T-helper 2 cell treated with Interferon-gamma antibody and Interleukin-4, amounts not matched to agents 5 μg/mL and 100 μg/mL, for 36 hours (primary cell): ENCODE measurements at regions not wholly inside any gene's neighbourhood (a gene's known extent, or its start where the extent isn't known, plus 50 kb on each side); places are given as distances from the start of the nearest gene placed in this dataset.

Experiments
- DNase-seq: peaks from one replicate; pipeline ENCODE4 v3.0.0; 2021; ENCODE audit warnings: low spot score
- H3K27ac Mint-ChIP-seq: one replicate; pipeline ENCODE4 v1.8.0; 2021; ENCODE audit warnings: mild to moderate bottlenecking, mixed read lengths
- H3K27me3 Mint-ChIP-seq: one replicate; pipeline ENCODE4 v1.8.0; 2021; ENCODE audit warnings: low read depth, mixed read lengths
- H3K36me3 Mint-ChIP-seq: one replicate; pipeline ENCODE4 v1.8.0; 2021; ENCODE audit warnings: low read depth, mixed read lengths
- H3K4me1 Mint-ChIP-seq: one replicate; pipeline ENCODE4 v1.8.0; 2021; ENCODE audit warnings: low read depth, mixed read lengths
- H3K4me3 Mint-ChIP-seq: one replicate; pipeline ENCODE4 v1.8.0; 2022; ENCODE audit warnings: mild to moderate bottlenecking, moderate library complexity, mixed read lengths
- H3K9me3 Mint-ChIP-seq: one replicate; pipeline ENCODE4 v1.8.0; 2021; ENCODE audit warnings: mixed read lengths

DNA sequence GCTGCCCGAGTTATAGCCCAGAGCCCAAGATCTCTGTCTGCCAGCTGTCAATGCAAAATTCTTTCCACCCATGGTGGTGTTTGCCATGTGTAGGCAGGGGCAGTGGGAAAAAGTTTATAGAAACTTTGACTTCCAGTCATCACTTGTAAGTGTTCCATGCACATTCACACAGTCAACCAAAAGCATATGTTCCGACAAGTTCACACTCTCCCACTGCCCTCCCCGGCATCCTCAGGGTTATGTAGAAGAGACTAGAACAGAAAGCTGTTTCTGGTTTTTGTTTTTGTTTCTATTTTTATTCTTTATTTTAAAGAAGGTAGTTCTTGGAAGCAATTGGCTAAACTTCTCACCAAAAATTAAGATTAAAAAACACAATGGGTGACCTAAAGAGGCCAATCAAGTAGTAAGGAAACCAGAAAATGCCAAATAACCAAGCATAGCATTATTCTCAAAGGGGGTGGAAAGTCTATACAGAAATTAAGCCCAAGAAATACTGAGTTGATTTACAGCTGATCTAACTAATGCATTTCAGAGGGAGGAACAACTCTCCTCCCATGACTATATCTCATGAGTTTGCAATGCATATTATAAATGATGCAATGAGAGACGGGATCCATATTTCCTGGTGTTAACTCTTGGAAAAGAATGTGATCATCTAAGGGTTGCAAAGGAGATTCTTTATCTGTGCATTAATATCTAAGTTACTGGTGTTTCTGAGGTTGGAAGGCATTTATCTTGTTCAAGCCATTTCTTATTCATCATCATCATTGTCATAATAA lies 91.5 kb upstream of the ETS2 start:
- Mint-ChIP-seq H3K9me3 (no peaks in the 10 kb centered on the region), H3K27ac (no peak overlapping the region), H3K36me3 (no peaks in the 10 kb centered on the region), H3K4me1 (no peaks in the 10 kb centered on the region), H3K4me3 (no peak overlapping the region), H3K27me3 (peaks cover 20% of the 10 kb centered on the region)
- no peak for DNase-seq

DNA sequence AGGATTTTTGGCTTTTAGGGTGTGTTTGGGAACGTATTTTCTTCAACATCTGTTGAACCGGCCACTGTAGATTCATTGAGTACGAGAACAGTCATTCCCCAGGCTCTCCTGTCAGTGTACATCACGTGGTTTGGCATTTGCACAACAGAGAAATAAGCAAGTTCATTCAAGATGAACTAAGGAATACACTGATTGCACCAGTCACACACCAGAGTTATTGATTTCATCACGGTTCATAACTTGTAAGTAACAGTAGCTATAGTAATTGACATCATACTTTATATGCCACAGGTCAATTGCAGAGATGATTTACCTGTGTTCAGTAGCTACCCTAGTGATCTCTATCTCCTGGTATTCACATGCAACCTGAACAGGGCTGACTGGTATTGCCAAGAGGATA lies 90.7 kb upstream of the ETS2 start:
- no peaks in the 10 kb centered on the region for H3K9me3 Mint-ChIP-seq
- no peak overlapping the region for H3K27ac Mint-ChIP-seq
- H3K27me3 Mint-ChIP-seq, result peaks cover 15% of the 10 kb centered on the region
- no peak for DNase-seq
- H3K4me3 Mint-ChIP-seq, result no peak overlapping the region
- H3K4me1 Mint-ChIP-seq, result no peaks in the 10 kb centered on the region
- no peaks in the 10 kb centered on the region for H3K36me3 Mint-ChIP-seq

DNA sequence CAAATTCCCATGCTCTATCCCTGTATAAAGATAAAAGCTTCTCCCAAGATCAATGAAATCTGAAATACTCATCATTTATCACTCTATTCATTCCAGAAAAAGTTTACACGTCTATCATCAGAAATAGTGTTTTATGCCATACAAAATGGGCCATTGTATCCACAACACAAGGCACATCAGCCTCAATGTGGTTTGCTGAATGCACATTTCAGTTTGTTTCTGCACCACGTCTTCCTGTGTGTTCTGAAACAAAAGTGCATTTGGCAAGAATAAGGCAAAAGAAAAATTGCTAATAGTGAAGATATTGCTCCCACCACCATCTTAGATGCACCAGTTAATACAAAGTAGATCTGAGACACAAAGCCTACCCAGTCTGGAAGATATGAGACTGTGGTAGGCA lies 89.6 kb upstream of the ETS2 start:
- Mint-ChIP-seq H3K36me3 (no peaks in the 10 kb centered on the region), H3K27ac (no peak overlapping the region), H3K27me3 (peaks cover 14% of the 10 kb centered on the region), H3K9me3 (no peaks in the 10 kb centered on the region), H3K4me3 (no peak overlapping the region), H3K4me1 (no peaks in the 10 kb centered on the region)
- DNase-seq, result no peak

DNA sequence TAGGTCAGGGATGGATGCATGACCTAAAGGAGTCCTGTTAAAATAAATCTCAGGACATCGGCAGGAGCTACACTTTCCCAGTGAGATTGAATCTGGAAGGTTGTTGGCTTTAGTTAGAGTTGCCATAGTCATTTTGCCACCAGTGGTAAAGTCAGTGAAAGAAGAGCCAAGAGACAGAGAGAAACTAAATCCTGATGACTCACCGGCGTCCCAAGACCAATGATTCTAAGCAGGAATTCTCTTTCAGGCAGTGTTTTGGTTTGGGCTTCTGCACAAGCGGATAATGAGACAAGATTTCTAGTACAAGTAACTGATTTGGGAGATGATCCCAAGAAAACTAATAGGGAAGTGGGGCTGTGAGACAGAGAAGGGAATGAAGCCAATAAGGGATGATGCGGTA lies 88.8 kb upstream of the ETS2 start:
- Mint-ChIP-seq H3K9me3 (no peaks in the 10 kb centered on the region), H3K27ac (no peak overlapping the region), H3K4me3 (no peak overlapping the region), H3K27me3 (peaks cover 12% of the 10 kb centered on the region), H3K4me1 (no peaks in the 10 kb centered on the region), H3K36me3 (no peaks in the 10 kb centered on the region)
- DNase-seq, result no peak

DNA sequence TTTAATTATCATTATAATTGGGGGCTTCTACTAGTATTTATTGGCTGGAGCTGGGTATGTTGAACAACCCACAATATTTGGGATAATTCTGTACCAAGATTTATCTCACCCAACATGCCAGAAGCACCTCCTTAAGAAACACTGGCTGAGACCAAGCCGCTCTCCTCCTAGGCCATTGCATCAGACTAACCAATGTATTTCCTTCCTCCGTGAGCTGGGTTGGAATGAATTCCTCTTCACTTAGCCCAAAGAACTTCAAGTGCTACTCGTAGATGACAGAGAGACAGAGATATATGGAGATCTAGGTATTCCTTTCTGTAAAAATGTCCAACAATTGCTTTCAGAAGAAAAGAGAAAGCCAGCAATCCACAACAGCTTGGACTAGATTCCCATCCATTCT lies 87.2 kb upstream of the ETS2 start:
- H3K27ac Mint-ChIP-seq, result no peak overlapping the region
- no peak for DNase-seq
- no peaks in the 10 kb centered on the region for H3K9me3 Mint-ChIP-seq
- no peaks in the 10 kb centered on the region for H3K36me3 Mint-ChIP-seq
- no peak overlapping the region for H3K4me3 Mint-ChIP-seq
- no peaks in the 10 kb centered on the region for H3K4me1 Mint-ChIP-seq
- H3K27me3 Mint-ChIP-seq, result peaks cover 10% of the 10 kb centered on the region

DNA sequence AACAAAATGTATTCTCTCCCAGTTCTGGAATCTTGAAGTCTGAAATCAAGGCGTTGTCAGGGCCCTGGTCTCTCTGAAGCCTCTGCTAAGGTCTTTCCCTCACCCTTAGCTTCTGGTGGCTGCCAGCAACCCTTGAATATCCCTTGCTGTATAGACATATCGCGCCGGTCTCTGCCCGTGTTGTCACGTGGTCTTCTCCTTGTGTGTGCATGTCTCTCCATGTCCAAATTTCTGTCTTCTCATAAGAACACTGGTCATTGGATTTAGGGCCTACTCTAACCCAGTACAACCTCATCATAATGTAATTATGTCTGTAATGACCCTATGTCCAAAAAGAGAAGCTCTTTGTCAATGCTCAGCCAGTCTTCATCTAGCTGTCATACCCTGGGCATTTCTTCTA lies 85.7 kb upstream of the ETS2 start:
- H3K4me3 Mint-ChIP-seq, result no peak overlapping the region
- peaks cover 5% of the 10 kb centered on the region for H3K9me3 Mint-ChIP-seq
- no peak overlapping the region for H3K27ac Mint-ChIP-seq
- H3K4me1 Mint-ChIP-seq, result no peaks in the 10 kb centered on the region
- H3K36me3 Mint-ChIP-seq, result no peaks in the 10 kb centered on the region
- DNase-seq, result no peak
- peaks cover 3% of the 10 kb centered on the region for H3K27me3 Mint-ChIP-seq

DNA sequence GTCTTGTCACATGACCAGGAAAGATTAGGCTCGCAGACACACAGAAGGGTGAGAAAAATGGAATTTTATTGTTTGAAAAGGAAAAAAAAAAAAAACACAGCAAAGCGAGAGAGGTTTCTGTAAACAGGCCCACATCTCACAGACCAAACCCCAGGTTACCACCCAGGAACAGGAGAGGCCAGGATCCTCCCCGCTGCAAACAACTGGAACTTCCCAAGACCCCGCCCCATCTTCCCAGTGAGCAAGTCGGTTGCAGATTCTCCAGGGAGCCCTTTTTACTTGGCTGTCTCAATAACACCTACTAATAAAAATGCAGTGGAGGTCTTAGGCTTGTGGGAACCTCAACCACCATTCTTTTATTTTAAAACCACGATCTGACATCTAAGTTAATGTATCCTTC lies 84.7 kb upstream of the ETS2 start:
- no peak for DNase-seq
- H3K27ac Mint-ChIP-seq, result no peak overlapping the region
- no peak overlapping the region for H3K4me3 Mint-ChIP-seq
- H3K4me1 Mint-ChIP-seq, result no peaks in the 10 kb centered on the region
- H3K9me3 Mint-ChIP-seq, result peaks cover 5% of the 10 kb centered on the region
- peaks cover 3% of the 10 kb centered on the region for H3K27me3 Mint-ChIP-seq
- H3K36me3 Mint-ChIP-seq, result no peaks in the 10 kb centered on the region

DNA sequence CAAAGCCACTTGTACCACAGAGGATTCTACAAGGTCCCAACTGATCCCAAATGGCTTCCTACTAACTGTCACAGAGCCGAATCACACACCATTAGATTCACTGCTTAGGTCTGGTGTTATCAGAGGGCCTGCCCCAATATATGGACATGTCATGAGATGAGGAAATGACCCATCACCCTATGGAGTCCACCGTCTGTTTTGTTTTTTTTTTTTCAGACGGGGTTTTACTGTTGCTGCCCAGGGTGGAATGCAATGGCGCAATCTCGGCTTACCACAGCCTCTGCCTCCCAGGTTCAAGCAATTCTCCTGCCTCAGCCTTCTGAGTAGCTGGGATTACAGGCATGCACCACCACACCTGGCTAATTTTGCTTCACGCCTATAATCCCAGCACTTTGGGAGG lies 83.8 kb upstream of the ETS2 start:
- Mint-ChIP-seq H3K9me3 (peaks cover 5% of the 10 kb centered on the region), H3K4me1 (no peaks in the 10 kb centered on the region), H3K27me3 (peaks cover 3% of the 10 kb centered on the region), H3K36me3 (no peaks in the 10 kb centered on the region), H3K4me3 (no peak overlapping the region), H3K27ac (no peak overlapping the region)
- no peak for DNase-seq

DNA sequence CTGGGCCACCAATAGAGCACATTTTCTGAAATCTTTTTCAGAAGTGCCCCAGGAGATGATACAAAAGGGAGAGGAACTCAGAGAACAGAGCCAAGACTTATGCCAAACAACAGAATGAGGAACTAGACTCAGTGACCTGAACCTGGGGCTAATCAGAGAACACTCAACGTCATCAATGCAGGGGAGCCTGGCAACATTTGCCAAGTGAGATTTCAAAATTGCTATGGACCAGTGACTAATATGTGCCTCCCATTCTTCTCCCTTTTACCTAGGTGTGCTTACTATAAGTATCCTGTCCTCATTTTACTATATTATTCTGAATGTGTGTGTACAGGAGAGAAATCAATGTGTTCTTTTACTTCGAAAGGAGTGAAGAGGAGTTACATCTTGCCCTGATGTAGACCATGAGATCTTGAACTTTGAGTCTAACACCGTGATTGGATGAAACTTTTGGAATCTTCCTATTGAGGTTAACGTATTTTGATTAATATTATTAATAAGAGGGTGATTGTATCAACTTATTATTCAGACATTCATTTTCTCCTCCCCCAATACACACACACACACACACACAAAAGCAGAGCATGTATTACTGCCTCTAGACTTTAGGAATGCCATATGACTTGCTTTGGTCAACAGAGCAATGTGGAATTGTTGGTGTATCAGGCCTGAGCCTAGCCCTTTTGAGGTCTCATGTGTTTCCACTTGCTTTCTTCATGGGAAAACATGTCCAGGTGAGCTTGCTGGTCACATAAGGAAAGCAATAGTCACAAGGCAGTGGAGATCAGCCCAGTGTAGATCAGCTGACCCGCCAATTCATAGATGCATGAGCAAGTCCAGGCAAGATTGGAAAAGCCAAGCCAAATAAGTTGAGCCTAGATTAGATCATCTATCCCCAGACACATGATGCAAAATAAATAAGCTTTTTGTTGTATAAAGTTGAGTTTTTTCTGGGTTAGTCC lies 80.3 kb upstream of the ETS2 start:
- Mint-ChIP-seq H3K36me3 (no peaks in the 10 kb centered on the region), H3K27me3 (peaks cover 6% of the 10 kb centered on the region), H3K4me1 (peaks cover 6% of the 10 kb centered on the region), H3K4me3 (no peak overlapping the region), H3K27ac (no peak overlapping the region), H3K9me3 (peaks cover 5% of the 10 kb centered on the region)
- DNase-seq, result no peak

DNA sequence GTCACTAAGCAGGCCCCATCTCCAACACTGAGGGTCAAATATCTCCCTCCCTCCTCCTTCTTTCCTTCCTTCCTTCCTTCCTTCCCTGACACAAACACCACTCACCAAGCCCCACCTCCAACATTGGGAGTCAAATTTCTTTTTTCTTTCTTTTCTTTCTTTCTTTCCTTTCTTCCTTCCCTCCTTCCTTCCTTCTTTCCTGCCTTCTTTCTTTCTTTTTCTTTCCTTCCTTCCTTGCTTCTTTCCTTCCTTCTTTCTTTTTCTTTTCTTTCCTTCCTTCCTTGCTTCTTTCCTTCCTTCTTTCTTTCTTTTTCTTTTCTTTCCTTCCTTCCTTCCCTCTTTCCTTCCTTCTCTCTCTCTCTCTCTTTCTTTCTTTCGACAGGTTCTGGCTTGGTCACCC lies 79.2 kb upstream of the ETS2 start:
- Mint-ChIP-seq H3K27me3 (peaks cover 6% of the 10 kb centered on the region), H3K4me3 (no peak overlapping the region), H3K36me3 (no peaks in the 10 kb centered on the region), H3K27ac (no peak overlapping the region), H3K9me3 (peaks cover 5% of the 10 kb centered on the region), H3K4me1 (peaks cover 6% of the 10 kb centered on the region)
- DNase-seq, result no peak

DNA sequence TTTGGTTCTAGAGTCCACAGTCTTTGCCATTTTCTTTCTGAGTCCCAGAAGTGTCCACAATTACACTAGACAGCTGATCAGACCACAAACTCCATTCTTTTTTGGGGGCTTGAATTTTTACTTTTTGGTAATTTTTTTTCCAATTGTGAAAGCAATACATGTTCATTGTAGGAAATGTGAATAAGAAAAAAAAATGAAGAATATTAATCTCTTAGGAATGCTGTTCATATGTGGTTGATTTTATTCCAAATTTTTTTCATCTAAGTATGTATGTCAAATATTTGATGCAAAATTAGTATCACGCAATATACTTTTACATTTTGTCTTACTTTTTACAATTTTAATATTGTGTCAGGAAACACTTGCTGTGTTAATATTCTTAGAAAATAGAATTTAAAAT lies 76.4 kb upstream of the ETS2 start:
- no peak overlapping the region for H3K27ac Mint-ChIP-seq
- no peak for DNase-seq
- H3K4me3 Mint-ChIP-seq, result no peak overlapping the region
- peaks cover 11% of the 10 kb centered on the region for H3K4me1 Mint-ChIP-seq
- peaks cover 2% of the 10 kb centered on the region for H3K36me3 Mint-ChIP-seq
- peaks cover 9% of the 10 kb centered on the region for H3K27me3 Mint-ChIP-seq
- H3K9me3 Mint-ChIP-seq, result peaks cover 4% of the 10 kb centered on the region

DNA sequence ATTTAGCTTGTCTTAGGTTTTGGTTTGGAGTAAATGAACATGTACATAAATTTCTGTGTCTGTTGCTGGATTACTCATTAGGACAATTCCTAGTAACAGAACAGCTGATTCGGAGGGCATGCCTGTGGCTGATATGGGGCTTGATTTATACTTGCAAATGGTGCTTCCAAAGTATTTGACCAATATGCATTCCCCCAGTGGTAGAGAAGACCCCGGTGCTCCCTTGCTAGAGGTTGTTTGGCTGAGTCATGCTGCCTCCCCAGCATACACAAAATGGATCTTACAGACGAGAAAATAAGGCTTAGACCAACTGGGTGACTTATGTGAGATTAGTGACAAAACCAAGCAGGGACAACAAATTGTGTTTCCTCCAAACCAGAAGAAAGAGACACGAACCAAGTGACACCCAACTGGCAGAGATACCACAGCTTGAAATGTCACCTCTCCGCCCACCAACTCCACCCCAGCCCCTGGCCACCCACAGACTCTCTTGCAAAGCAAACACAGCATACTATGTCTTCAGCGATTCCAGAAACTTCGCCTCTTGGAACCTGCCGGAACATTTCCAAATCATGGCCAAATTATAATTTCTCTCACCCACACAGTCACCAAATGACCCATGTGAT lies 75.9 kb upstream of the ETS2 start:
- DNase-seq, result peak; percentile 7
- H3K27me3 Mint-ChIP-seq, result peaks cover 13% of the 10 kb centered on the region
- peaks cover 12% of the 10 kb centered on the region for H3K4me1 Mint-ChIP-seq
- peaks cover 2% of the 10 kb centered on the region for H3K36me3 Mint-ChIP-seq
- no peak overlapping the region for H3K27ac Mint-ChIP-seq
- H3K9me3 Mint-ChIP-seq, result no peaks in the 10 kb centered on the region
- no peak overlapping the region for H3K4me3 Mint-ChIP-seq

DNA sequence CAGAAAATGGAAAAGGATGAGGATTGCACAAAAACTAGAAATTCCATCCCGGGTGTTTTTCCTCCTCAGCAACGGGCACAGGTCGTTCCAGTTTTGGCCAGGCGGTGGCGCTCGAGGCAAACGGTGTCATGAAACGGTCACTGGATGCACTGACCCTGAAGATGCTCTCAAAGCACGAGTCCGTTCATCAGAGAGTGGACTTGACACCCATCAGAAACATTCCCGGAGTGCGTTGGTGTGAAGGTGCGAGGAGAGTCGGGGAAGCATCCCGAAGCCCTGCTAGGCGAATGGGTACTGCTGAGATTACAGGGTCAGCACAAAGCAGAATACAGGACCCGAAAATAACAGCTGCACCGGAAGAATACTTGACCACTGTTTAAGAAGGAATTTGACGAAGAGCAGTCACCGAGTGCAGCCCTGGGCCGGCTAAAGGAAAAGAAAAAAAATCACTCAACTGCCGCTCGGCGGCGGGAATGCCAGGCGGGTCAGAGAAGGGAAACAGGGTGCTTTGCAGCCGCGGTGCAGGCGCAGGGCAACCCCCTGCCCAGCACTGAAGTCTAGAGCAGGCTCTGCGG lies 71.7 kb upstream of the ETS2 start:
- Mint-ChIP-seq H3K4me3 (peak overlapping the region; percentile 89), H3K9me3 (no peaks in the 10 kb centered on the region), H3K27ac (no peak overlapping the region), H3K4me1 (peaks cover 17% of the 10 kb centered on the region), H3K27me3 (peaks cover 22% of the 10 kb centered on the region), H3K36me3 (peaks cover 2% of the 10 kb centered on the region)
- peak; percentile 57 for DNase-seq
